ENCODE measurements at regions not wholly inside any gene's neighbourhood (a gene's known extent, or its start where the extent isn't known, plus 50 kb on each side); places are given as distances from the start of the nearest gene placed in this dataset.

DNA sequence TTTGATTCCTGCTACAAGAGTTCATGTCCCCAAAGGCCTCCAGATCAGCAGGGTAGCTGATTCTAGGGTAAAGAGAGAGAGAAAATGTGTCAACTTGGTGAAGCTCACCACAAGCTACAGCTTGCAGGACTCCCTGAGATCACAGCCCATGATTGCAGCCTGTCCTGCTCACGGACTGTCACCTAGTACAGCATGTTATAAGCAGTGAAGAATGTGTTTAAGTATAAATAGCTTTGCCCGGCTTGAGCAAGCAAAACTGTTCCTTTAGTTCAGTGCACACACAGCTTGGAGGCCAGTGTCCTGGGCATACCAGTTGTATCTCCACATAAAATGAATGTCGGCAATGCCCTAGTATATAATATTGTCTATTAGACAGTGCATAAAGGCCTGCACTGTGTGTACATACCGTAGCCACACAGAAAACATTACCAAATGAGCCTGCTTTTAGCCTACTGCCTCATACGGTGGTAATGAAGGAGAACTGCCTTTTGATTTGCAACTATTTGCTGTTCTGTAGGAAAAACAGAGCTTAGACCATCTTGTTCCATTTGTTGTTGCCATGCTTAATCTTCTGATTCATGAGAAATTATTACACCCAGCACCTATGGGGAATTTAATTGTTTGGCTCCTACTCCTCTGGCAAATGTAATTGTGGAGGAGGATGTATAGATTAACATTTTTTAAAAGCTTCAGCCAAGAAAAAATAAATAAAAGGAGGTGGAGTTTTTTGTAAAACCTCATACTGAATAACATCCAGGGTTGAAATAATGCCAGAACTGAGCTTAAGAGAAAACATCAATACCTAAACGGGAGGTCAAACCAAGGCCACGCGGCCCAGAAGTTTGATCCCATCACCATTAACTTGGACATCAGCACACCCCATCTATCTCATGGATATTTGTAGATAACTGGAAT, 108.1 kb upstream of the G2E3 start:
- Histone ChIP-seq H3K9ac (ENCODE audit: low read length) (no peak overlapping the region), H3K9me2 (replicated peaks; ENCODE audit: low read length) (no peaks in the 10 kb centered on the region; the same call in 1 of the 2 replicates), H4K20me1 (ENCODE audit: low read length) (no peaks in the 10 kb centered on the region), H3K9me3 (ENCODE audit: low read length) (no peaks in the 10 kb centered on the region), H3F3A (ENCODE audit: low read length, unreplicated experiment) (no peaks in the 10 kb centered on the region), H3K27ac (ENCODE audit: low read length) (no peak overlapping the region), H3K27me3 (ENCODE audit: low read length) (peaks cover 22% of the 10 kb centered on the region), H3K4me3 (ENCODE audit: low read length) (no peak overlapping the region), H2AFZ (ENCODE audit: low read length) (no peak overlapping the region), H3K36me3 (ENCODE audit: low read depth, low read length) (no peaks in the 10 kb centered on the region), H3K4me1 (ENCODE audit: insufficient read depth, low read length) (no peaks in the 10 kb centered on the region), H3K4me2 (ENCODE audit: low read length) (no peak overlapping the region), H3K79me2 (ENCODE audit: low read length) (no peaks in the 10 kb centered on the region)
- CTCF ChIA-PET, result interaction anchor here (0.6 kb wide), 1 partner anchor 35 kb away, joined by 4 read pairs; no protein-coding TSS in a partner anchor
- DNase-seq, result no peak
- ATAC-seq, result peak; percentile 22; the same call in 1 of the 2 replicates
- TF ChIP-seq CTCF (conservative IDR thresholded peaks at IDR 0.05; ENCODE audit: low read depth, low read length), result no peak
- TF ChIP-seq EZH2phosphoT487 (IDR thresholded peaks at IDR 0.05; ENCODE audit: borderline replicate concordance, low read length), result no peak
- no peak for TF ChIP-seq EZH2 (IDR thresholded peaks at IDR 0.05; ENCODE audit: low read length, unreplicated experiment)
- BruUV-seq (replicated peaks), result no TSS peak
- POLR2A ChIA-PET (ENCODE audit: unreplicated experiment), result no interaction called here
- intact Hi-C loops (cut with micrococcal nuclease), result no loop called here

DNA sequence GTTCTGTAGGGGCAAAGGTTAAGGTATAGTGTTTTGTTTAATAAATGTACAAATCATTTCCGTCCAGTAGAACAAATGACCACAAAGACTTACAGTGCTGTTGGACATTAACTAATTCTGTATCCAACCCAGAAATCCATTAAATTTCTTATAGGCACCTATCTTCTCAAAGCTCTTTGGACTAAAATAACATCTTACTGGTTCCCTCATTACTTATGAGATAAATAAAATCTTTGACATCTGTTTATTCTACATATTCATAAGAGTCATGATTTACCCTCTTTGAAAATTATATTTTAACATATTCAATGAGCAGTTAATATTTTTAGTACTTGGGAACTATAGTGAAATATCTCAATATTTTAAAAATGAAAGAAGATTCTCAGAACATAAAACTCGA, 102.7 kb upstream of the G2E3 start:
- ATAC-seq, result no peak
- ChIA-PET POLR2A (ENCODE audit: unreplicated experiment) (no interaction called here), CTCF (no interaction called here)
- Histone ChIP-seq H3K9ac (ENCODE audit: low read length) (no peak overlapping the region), H3K9me3 (ENCODE audit: low read length) (no peaks in the 10 kb centered on the region), H3K4me2 (ENCODE audit: low read length) (no peak overlapping the region), H3K36me3 (ENCODE audit: low read depth, low read length) (no peaks in the 10 kb centered on the region), H3K79me2 (ENCODE audit: low read length) (no peaks in the 10 kb centered on the region), H3K27ac (ENCODE audit: low read length) (no peak overlapping the region), H3F3A (ENCODE audit: low read length, unreplicated experiment) (no peaks in the 10 kb centered on the region), H3K9me2 (replicated peaks; ENCODE audit: low read length) (no peaks in the 10 kb centered on the region; the same call in 1 of the 2 replicates), H2AFZ (ENCODE audit: low read length) (no peak overlapping the region), H4K20me1 (ENCODE audit: low read length) (no peaks in the 10 kb centered on the region), H3K4me3 (ENCODE audit: low read length) (no peak overlapping the region), H3K4me1 (ENCODE audit: insufficient read depth, low read length) (no peaks in the 10 kb centered on the region), H3K27me3 (ENCODE audit: low read length) (peaks cover 34% of the 10 kb centered on the region)
- no TSS peak for BruUV-seq (replicated peaks)
- TF ChIP-seq EZH2 (IDR thresholded peaks at IDR 0.05; ENCODE audit: low read length, unreplicated experiment) (no peak), CTCF (conservative IDR thresholded peaks at IDR 0.05; ENCODE audit: low read depth, low read length) (no peak), EZH2phosphoT487 (IDR thresholded peaks at IDR 0.05; ENCODE audit: borderline replicate concordance, low read length) (no peak)
- intact Hi-C loops (cut with micrococcal nuclease), result no loop called here
- DNase-seq, result no peak

GRCh38 chr14:30462358-30462757, 96.6 kb upstream of the G2E3 start:
- ATAC-seq (no peak), DNase-seq (no peak)
- H3K27ac ChIP-seq (ENCODE audit: low read length), result no peak overlapping the region
- H3K9ac ChIP-seq (ENCODE audit: low read length), result no peak overlapping the region
- no peaks in the 10 kb centered on the region for H3K36me3 ChIP-seq (ENCODE audit: low read depth, low read length)
- intact Hi-C loops (cut with micrococcal nuclease), result no loop called here
- H2AFZ ChIP-seq (ENCODE audit: low read length), result no peak overlapping the region
- no peaks in the 10 kb centered on the region for H4K20me1 ChIP-seq (ENCODE audit: low read length)
- H3K27me3 ChIP-seq (ENCODE audit: low read length), result peaks cover 70% of the 10 kb centered on the region
- no peak overlapping the region for H3K4me3 ChIP-seq (ENCODE audit: low read length)
- H3F3A ChIP-seq (ENCODE audit: low read length, unreplicated experiment), result no peaks in the 10 kb centered on the region
- BruUV-seq (replicated peaks), result no TSS peak
- ChIA-PET POLR2A (ENCODE audit: unreplicated experiment) (no interaction called here), CTCF (no interaction called here)
- no peaks in the 10 kb centered on the region for H3K9me2 ChIP-seq (replicated peaks; ENCODE audit: low read length)
- no peaks in the 10 kb centered on the region for H3K9me3 ChIP-seq (ENCODE audit: low read length)
- no peak for TF ChIP-seq EZH2phosphoT487 (IDR thresholded peaks at IDR 0.05; ENCODE audit: borderline replicate concordance, low read length)
- TF ChIP-seq EZH2 (IDR thresholded peaks at IDR 0.05; ENCODE audit: low read length, unreplicated experiment), result no peak
- TF ChIP-seq CTCF (conservative IDR thresholded peaks at IDR 0.05; ENCODE audit: low read depth, low read length), result no peak
- H3K4me2 ChIP-seq (ENCODE audit: low read length), result no peak overlapping the region
- no peaks in the 10 kb centered on the region for H3K4me1 ChIP-seq (ENCODE audit: insufficient read depth, low read length)
- H3K79me2 ChIP-seq (ENCODE audit: low read length), result no peaks in the 10 kb centered on the region
